ENCODE measurements at regions not wholly inside any gene's neighbourhood (a gene's known extent, or its start where the extent isn't known, plus 50 kb on each side); places are given as distances from the start of the nearest gene placed in this dataset.

DNA sequence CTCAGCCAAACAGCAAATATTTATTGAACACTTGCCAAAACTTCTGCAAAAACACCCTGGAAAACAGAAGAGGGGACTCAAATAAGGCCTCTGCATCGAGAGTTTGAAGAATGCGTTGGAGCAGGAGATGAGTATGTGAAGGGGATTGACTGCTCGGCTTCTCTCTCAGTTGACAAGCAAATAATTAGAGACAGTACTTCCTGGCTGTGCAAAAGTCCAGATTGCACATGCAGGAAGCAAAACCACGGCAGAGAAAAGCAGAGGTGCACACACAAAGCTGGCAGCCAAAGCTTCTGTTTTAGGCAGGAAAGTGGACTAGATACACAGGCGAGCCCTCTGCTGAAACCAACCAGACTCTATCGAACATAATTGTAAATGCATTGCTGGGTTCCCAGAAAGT, 343.6 kb upstream of the MGMT start:
- no peak for TF ChIP-seq RAD21 (conservative IDR thresholded peaks at IDR 0.05)
- TF ChIP-seq, protein P1, sequence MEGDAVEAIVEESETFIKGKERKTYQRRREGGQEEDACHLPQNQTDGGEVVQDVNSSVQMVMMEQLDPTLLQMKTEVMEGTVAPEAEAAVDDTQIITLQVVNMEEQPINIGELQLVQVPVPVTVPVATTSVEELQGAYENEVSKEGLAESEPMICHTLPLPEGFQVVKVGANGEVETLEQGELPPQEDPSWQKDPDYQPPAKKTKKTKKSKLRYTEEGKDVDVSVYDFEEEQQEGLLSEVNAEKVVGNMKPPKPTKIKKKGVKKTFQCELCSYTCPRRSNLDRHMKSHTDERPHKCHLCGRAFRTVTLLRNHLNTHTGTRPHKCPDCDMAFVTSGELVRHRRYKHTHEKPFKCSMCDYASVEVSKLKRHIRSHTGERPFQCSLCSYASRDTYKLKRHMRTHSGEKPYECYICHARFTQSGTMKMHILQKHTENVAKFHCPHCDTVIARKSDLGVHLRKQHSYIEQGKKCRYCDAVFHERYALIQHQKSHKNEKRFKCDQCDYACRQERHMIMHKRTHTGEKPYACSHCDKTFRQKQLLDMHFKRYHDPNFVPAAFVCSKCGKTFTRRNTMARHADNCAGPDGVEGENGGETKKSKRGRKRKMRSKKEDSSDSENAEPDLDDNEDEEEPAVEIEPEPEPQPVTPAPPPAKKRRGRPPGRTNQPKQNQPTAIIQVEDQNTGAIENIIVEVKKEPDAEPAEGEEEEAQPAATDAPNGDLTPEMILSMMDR (IDR thresholded peaks at IDR 0.05; ENCODE audit: poor library complexity, severe bottlenecking), result no peak
